Neuronal stem cell (in vitro differentiated cells): ENCODE measurements at regions not wholly inside any gene's neighbourhood (a gene's known extent, or its start where the extent isn't known, plus 50 kb on each side); places are given as distances from the start of the nearest gene placed in this dataset.

Source experiments
- DNase-seq: peaks from one replicate; pipeline ENCODE4 v3.0.0-alpha.2; 2013; ENCODE audit warnings: low spot score
- H2AFZ ChIP-seq: one replicate; pipeline ENCODE4 v1.6.1; 2013; ENCODE audit warnings: mild to moderate bottlenecking, low read length, inconsistent platforms
- H2AK5ac ChIP-seq: 2 replicates; pipeline ENCODE4 v1.6.1; 2013; ENCODE audit warnings: low read depth, mild to moderate bottlenecking, inconsistent platforms, low read length, moderate library complexity, mixed read lengths
- H2BK120ac ChIP-seq: 2 replicates; pipeline ENCODE4 v1.6.1; 2013; ENCODE audit warnings: low read depth, mild to moderate bottlenecking, inconsistent platforms, low read length, moderate library complexity, mixed read lengths
- H2BK12ac ChIP-seq: one replicate; pipeline ENCODE4 v1.6.1; 2013; ENCODE audit warnings: low read length, inconsistent platforms
- H2BK15ac ChIP-seq: 2 replicates; pipeline ENCODE4 v1.6.1; 2013; ENCODE audit warnings: mild to moderate bottlenecking, low read length, inconsistent platforms, mixed read lengths
- H2BK5ac ChIP-seq: one replicate; pipeline ENCODE4 v1.6.1; 2013; ENCODE audit warnings: inconsistent platforms, mild to moderate bottlenecking, low read length, moderate library complexity
- H3K14ac ChIP-seq: one replicate; pipeline ENCODE4 v1.6.1; 2013; ENCODE audit warnings: low read length, inconsistent platforms
- H3K18ac ChIP-seq: 2 replicates; pipeline ENCODE4 v1.6.1; 2013; ENCODE audit warnings: low read length, inconsistent platforms
- H3K23ac ChIP-seq: 2 replicates; pipeline ENCODE4 v1.6.1; 2013; ENCODE audit warnings: low read depth, mild to moderate bottlenecking, mixed read lengths, low read length, inconsistent platforms; ENCODE audit not compliant: poor library complexity
- H3K27ac ChIP-seq: replicated peaks from 3 replicates; pipeline ENCODE4 v1.5.1; 2013; ENCODE audit warnings: low read length, inconsistent platforms
- H3K27me3 ChIP-seq, 3 experiments: 2 replicates each; pipeline ENCODE4 v1.6.1; 2013; ENCODE audit warnings: low read length in 3 of 3, mild to moderate bottlenecking in 2 of 3, inconsistent platforms in 1 of 3, low read depth in 1 of 3, mixed read lengths in 1 of 3, moderate library complexity in 1 of 3; ENCODE audit not compliant: control insufficient read depth in 3 of 3, insufficient read depth in 3 of 3
- H3K36me3 ChIP-seq, 2 donors: replicated peaks in 1 of 2; 2 replicates each; pipeline ENCODE4 v1.6.1; 2013; ENCODE audit warnings: low read length in 2 of 2; ENCODE audit not compliant: control insufficient read depth in 2 of 2, insufficient read depth in 2 of 2
- H3K4ac ChIP-seq: 2 replicates; pipeline ENCODE4 v1.6.1; 2013; ENCODE audit warnings: inconsistent platforms, mild to moderate bottlenecking, low read length, moderate library complexity
- H3K4me1 ChIP-seq, 2 donors: 1 replicate in 1 of 2; 2 replicates in 1 of 2; pipeline ENCODE4 v1.6.1; 2013; ENCODE audit warnings: low read length in 2 of 2, low read depth in 1 of 2; ENCODE audit not compliant: control insufficient read depth in 2 of 2, insufficient read depth in 1 of 2
- H3K4me2 ChIP-seq: one replicate; pipeline ENCODE4 v1.6.1; 2013; ENCODE audit warnings: mild to moderate bottlenecking, low read length, inconsistent platforms; ENCODE audit not compliant: insufficient read depth, poor library complexity, severe bottlenecking
- H3K4me3 ChIP-seq, 2 donors: 2 replicates each; pipeline ENCODE4 v1.5.1; 2013; ENCODE audit warnings: low read length in 2 of 2, mild to moderate bottlenecking in 2 of 2, inconsistent platforms in 1 of 2, moderate library complexity in 1 of 2
- H3K79me1 ChIP-seq: one replicate; pipeline ENCODE4 v1.6.1; 2013; ENCODE audit warnings: low read depth, mild to moderate bottlenecking, inconsistent platforms, low read length, moderate library complexity
- H3K9ac ChIP-seq: one replicate; pipeline ENCODE4 v1.6.1; 2013; ENCODE audit warnings: mild to moderate bottlenecking, low read depth, low read length, inconsistent platforms; ENCODE audit not compliant: poor library complexity
- H3K9me3 ChIP-seq, 2 donors: replicated peaks in 1 of 2; 2 replicates each; pipeline versions ENCODE3 to v1.6.1; 2013; ENCODE audit warnings: low read length in 2 of 2, mild to moderate bottlenecking in 2 of 2, inconsistent platforms in 1 of 2, low read depth in 1 of 2, mixed read lengths in 1 of 2, moderate library complexity in 1 of 2; ENCODE audit not compliant: control insufficient read depth in 2 of 2, insufficient read depth in 1 of 2
- H4K8ac ChIP-seq: one replicate; pipeline ENCODE4 v1.6.1; 2013; ENCODE audit warnings: low read depth, mild to moderate bottlenecking, inconsistent platforms, low read length, moderate library complexity
- H4K91ac ChIP-seq: one replicate; pipeline ENCODE4 v1.6.1; 2013; ENCODE audit warnings: low read length, low read depth, mild to moderate bottlenecking, inconsistent platforms; ENCODE audit not compliant: poor library complexity
- WGBS, 2 donors: extraction: QIAGEN DNeasy Blood & Tissue Kit; methylation state at CpG; one replicate each; pipeline ENCODE4 v1.1.7; 2013; ENCODE audit warnings: missing lambda C conversion rate in 2 of 2, mixed read lengths in 1 of 2; ENCODE audit not compliant: insufficient read length in 2 of 2, insufficient replicate concordance in 1 of 2; ENCODE audit errors: extremely low coverage in 2 of 2; 5-methylcytosine and 5-hydroxymethylcytosine counted together

DNA sequence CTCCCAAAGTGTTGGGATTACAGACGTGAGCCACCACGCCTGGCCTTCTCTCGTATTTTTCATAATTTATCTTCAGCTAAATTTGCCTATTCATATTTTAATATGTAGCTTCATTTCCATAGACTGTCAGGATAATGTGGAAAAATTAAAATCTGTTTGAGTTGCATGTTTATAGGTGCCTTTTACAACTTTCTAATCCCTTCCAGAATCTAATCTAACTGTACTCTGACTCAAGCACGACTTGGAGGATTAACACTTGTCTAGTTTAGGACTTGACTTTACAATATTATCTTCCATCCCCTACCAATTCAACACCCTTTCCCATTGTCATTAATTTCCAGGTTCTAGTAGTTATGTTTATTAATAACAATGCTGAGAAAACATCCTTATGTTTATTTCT, 1761.5 kb downstream of the MAT2B start:
- Histone ChIP-seq H4K91ac (no peak overlapping the region), H3K14ac (no peak overlapping the region), H2BK15ac (no peak overlapping the region), H2AFZ (no peak overlapping the region), H4K8ac (no peak overlapping the region), H2BK120ac (no peak overlapping the region), H3K18ac (no peak overlapping the region), H3K4me3 (no peak overlapping the region), H3K27ac (no peak overlapping the region), H3K23ac (no peak overlapping the region), H3K79me1 (no peaks in the 10 kb centered on the region), H3K9ac (no peak overlapping the region), H3K4me1 (peaks cover 0 to 4% of the 10 kb centered on the region in 2 donors), H2BK12ac (no peak overlapping the region), H3K4ac (no peak overlapping the region), H2BK5ac (no peak overlapping the region), H3K4me2 (no peak overlapping the region), H3K27me3 (peaks cover 0 to 2% (median 0%) of the 10 kb centered on the region in 3 experiments), H2AK5ac (no peak overlapping the region), H3K9me3 (peaks cover 0 to 2% of the 10 kb centered on the region in 2 donors), H3K36me3 (no peaks in the 10 kb centered on the region)
- no peak for DNase-seq
- WGBS, 2 donors: no CpG with 5 or more reads among the region's 4 CpGs

DNA sequence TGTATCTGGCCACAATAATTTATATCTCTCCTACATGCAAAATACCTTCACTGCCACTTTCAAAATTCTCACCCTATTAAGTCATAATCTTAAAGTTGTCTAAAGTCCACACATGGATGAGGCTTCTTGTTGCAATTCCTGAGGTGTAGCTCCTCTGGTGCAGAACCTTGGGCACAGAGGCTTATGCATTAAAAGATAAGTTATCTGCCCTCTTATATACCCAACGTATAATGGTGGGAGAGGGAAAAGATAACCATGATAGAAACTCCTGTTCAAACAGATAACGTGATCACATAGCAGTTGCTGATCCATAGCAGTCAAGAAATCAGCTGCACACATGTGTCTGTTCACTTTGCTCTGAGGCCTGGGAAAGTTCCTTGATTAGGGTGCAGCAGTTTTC, 1767.0 kb downstream of the MAT2B start:
- Histone ChIP-seq H2BK15ac (no peak overlapping the region), H2AFZ (no peak overlapping the region), H3K9ac (no peak overlapping the region), H2BK12ac (no peak overlapping the region), H2BK120ac (no peak overlapping the region), H3K4ac (no peak overlapping the region), H4K8ac (no peak overlapping the region), H3K14ac (no peak overlapping the region), H3K27me3 (no peaks in the 10 kb centered on the region), H2AK5ac (no peak overlapping the region), H3K4me2 (no peak overlapping the region), H3K23ac (no peak overlapping the region), H3K27ac (no peak overlapping the region), H3K18ac (no peak overlapping the region), H2BK5ac (no peak overlapping the region), H3K36me3 (no peaks in the 10 kb centered on the region), H3K4me3 (no peak overlapping the region), H3K9me3 (no peaks in the 10 kb centered on the region), H4K91ac (no peak overlapping the region), H3K79me1 (no peaks in the 10 kb centered on the region), H3K4me1 (no peaks in the 10 kb centered on the region)
- no peak for DNase-seq
- no CpG with 5 or more reads among the region's 2 CpGs for WGBS, 2 donors

DNA sequence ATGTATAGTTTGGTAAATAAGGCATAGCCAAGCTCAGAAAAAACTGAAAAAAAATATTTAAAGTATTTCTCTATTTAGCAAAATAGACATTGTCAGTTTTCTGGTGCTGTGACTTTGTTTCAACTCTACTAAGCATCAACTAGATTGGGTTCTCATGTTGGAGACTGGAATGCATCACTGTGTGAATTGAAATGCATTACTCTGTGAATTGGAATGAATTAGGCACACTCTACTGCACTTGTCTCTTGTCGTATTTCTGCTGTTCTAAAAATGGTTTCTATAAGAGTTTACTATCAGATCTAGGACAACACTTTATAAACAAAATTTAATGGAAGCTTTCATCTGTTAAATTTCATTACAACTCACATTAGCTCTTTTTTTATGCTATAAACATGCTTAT, 1772.2 kb downstream of the MAT2B start:
- Histone ChIP-seq H2BK12ac (no peak overlapping the region), H3K23ac (no peak overlapping the region), H3K9ac (no peak overlapping the region), H2AK5ac (no peak overlapping the region), H3K4me3 (no peak overlapping the region), H3K4ac (no peak overlapping the region), H3K4me2 (no peak overlapping the region), H3K27me3 (no peaks in the 10 kb centered on the region), H4K91ac (no peak overlapping the region), H3K14ac (no peak overlapping the region), H3K9me3 (no peaks in the 10 kb centered on the region), H3K36me3 (no peaks in the 10 kb centered on the region), H2AFZ (no peak overlapping the region), H3K27ac (no peak overlapping the region), H4K8ac (no peak overlapping the region), H2BK120ac (no peak overlapping the region), H2BK15ac (no peak overlapping the region), H2BK5ac (no peak overlapping the region), H3K79me1 (no peaks in the 10 kb centered on the region), H3K4me1 (peaks cover 0 to 2% of the 10 kb centered on the region in 2 donors), H3K18ac (no peak overlapping the region)
- no peak for DNase-seq
- no CpG with 5 or more reads among the region's 1 CpG for WGBS, 2 donors

DNA sequence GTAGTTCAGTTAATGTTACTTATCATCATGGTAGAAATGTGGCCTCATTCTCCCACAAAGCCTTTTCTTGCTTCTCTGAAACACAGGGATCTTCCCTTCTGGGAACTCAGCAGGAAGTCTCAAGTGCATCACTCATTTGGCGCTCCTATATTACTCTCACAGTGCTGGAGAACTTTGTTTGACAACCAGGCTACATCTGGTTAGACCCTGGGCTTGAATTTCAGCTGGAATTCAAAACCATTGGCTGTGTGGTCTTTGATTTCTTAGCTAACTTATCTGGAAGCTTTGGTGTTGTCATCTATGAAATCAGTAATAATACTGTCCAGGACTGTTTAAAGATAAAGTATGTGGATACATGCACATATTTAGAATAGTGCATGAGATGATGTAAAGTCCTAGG, 1777.1 kb downstream of the MAT2B start:
- Histone ChIP-seq H2BK12ac (no peak overlapping the region), H3K18ac (no peak overlapping the region), H2BK120ac (no peak overlapping the region), H3K27ac (no peak overlapping the region), H3K23ac (no peak overlapping the region), H3K4me1 (peaks cover 0 to 2% of the 10 kb centered on the region in 2 donors), H3K36me3 (no peaks in the 10 kb centered on the region), H3K79me1 (no peaks in the 10 kb centered on the region), H3K4me2 (no peak overlapping the region), H2AFZ (no peak overlapping the region), H4K91ac (no peak overlapping the region), H3K4me3 (no peak overlapping the region), H2AK5ac (no peak overlapping the region), H2BK15ac (no peak overlapping the region), H3K14ac (no peak overlapping the region), H2BK5ac (no peak overlapping the region), H3K27me3 (no peaks in the 10 kb centered on the region), H3K9ac (no peak overlapping the region), H4K8ac (no peak overlapping the region), H3K9me3 (no peaks in the 10 kb centered on the region), H3K4ac (no peak overlapping the region)
- WGBS, 2 donors: no CpG with 5 or more reads among the region's 1 CpG
- DNase-seq: no peak
